ENCODE measurements at regions not wholly inside any gene's neighbourhood (a gene's known extent, or its start where the extent isn't known, plus 50 kb on each side); places are given as distances from the start of the nearest gene placed in this dataset.

DNA sequence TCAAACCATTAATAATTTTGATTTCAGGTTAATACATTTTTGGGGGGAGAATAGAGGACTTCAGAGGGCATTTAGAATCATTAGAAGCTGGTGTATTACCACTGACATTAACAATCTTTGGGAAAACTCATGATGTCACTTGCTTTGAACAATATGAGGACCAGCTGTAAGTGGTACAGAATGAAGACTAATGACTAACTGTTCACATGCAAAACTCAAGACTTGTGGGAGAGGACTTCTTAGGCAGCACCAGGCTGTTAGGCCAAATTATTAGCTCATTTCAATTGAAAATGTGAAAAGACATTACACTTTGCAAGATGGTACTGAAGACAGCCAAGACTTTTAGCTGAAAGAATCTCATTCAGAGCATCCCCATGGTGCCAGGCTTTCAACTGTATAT is 426.2 kb upstream of the ADAMTS9 start:
- DNase-seq (ENCODE audit: low spot score), result no peak

- DNase-seq (ENCODE audit: low spot score), result no peak
These were observed 425.0 kb upstream of the ADAMTS9 start for GRCh38 chr3:65112751-65113300.

- DNase-seq (ENCODE audit: low spot score), result no peak
These were observed 422.9 kb upstream of the ADAMTS9 start for GRCh38 chr3:65110661-65111060.

DNA sequence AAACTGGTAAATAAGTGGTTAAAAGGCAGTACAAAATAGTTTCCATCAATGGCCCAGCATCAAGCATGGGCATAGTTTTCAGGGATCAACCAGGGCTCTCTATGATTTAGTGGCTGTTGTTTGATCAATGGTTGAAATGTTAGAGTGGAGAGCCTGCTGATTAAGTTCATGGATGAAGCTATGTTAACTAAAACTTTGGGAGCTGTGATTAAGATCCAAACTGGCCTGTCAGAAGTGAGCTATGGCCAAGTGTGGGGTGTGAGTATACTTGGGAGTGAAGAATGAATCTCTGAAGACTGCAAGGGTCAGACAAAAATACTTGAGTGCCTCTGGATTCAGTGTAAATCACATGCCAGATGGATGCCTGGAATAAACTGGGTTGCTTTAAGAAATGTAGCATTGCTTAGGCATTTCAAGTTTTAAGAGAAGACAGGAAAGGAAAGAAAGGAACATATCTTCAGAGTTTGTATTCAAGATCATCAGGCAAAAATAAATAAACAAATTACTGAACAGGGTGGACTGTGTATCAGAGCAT is 422.2 kb upstream of the ADAMTS9 start:
- no peak for DNase-seq (ENCODE audit: low spot score)

GRCh38 chr3:65107174-65107573 is 419.4 kb upstream of the ADAMTS9 start:
- no peak for DNase-seq (ENCODE audit: low spot score)

DNA sequence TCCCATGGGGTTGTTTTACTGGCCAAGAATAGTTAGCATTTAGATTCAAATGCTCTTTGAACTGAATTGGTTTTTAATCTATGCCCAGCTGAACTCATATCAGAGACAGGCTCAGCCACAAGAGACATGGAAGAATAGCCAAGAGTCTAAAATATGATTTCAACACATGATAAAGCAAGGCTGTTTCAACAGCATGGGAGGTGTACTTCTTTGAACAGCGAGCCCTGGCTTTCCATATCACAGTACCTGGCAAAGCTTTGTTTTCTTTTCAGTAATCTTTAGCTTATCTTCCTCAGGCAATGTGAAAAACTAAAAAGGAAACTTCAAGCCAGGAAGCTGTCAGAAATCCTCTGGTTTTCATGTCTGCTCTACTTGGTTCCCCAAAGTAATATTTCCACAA is 413.6 kb upstream of the ADAMTS9 start:
- no peak for DNase-seq (ENCODE audit: low spot score)

GRCh38 chr3:65098400-65098799 is 410.6 kb upstream of the ADAMTS9 start:
- no peak for DNase-seq (ENCODE audit: low spot score)

- no peak for DNase-seq (ENCODE audit: low spot score)
These were observed 408.4 kb upstream of the ADAMTS9 start for GRCh38 chr3:65096110-65096745.

DNA sequence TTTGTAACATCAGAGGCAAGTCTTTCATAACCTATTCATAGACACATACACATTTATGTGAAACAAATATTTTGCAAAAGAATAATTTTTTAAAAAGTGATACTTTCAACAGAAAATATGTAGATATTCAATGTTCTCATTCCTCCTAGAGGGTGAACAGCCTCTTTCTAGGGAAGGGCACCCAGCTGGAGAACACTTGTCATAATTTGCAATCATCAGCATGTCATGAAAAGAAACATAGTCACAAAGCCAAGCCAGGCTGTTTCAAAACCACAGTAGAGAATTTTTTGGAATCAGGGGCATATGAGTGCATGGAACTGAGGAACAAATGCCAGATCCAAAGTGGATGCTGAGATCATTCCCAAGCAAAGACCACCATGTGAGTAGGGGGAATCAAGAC is 406.9 kb upstream of the ADAMTS9 start:
- DNase-seq (ENCODE audit: low spot score), result no peak

GRCh38 chr3:65093641-65094040 is 405.8 kb upstream of the ADAMTS9 start:
- no peak for DNase-seq (ENCODE audit: low spot score)

GRCh38 chr3:65091565-65091964 is 403.8 kb upstream of the ADAMTS9 start:
- DNase-seq (ENCODE audit: low spot score), result no peak

GRCh38 chr3:65083240-65083639 is 395.4 kb upstream of the ADAMTS9 start:
- DNase-seq (ENCODE audit: low spot score), result no peak

DNA sequence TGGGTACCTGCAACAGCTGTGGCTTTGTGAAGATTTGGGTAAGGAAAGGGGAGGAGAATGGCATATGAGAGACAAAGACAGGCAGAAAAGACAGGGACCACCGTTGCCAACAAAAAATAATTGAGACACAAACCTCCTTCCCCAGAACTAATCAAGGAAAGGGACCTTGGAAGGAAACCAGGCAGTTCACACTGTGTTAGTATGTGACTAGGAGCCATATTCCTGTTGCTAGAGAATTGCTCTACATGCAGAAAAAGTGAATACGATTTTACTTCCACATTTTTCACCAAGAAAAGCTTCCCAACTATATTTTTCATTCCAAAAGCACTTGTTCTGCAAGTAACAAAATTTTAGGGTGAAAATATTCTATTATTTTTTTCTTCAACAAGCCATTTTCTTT is 393.7 kb upstream of the ADAMTS9 start:
- DNase-seq (ENCODE audit: low spot score), result no peak

DNA sequence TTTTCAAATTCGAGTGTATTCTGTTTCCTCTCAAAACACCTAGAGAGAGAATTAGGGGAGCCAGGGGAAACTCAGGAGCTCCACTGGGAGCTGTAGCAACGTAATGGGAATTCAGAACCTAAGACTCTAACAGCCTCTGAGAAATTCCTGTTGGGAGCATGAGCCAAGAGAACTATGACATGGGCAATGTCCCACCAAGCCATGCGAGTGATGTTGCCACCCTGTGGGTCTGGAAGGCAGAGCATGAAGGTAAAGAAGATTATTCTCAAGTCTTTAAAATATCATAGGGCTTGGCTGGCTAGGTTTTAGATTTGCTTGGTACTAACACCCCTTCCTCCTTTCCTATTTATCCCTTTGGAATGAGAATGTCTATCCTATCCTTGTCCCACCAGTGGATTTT is 392.6 kb upstream of the ADAMTS9 start:
- DNase-seq (ENCODE audit: low spot score), result no peak

GRCh38 chr3:65079560-65079959 is 391.8 kb upstream of the ADAMTS9 start:
- DNase-seq (ENCODE audit: low spot score), result no peak

- no peak for DNase-seq (ENCODE audit: low spot score)
These were observed 390.9 kb upstream of the ADAMTS9 start for GRCh38 chr3:65078748-65079147.

- no peak for DNase-seq (ENCODE audit: low spot score)
These were observed 389.3 kb upstream of the ADAMTS9 start for GRCh38 chr3:65077124-65077523.

DNA sequence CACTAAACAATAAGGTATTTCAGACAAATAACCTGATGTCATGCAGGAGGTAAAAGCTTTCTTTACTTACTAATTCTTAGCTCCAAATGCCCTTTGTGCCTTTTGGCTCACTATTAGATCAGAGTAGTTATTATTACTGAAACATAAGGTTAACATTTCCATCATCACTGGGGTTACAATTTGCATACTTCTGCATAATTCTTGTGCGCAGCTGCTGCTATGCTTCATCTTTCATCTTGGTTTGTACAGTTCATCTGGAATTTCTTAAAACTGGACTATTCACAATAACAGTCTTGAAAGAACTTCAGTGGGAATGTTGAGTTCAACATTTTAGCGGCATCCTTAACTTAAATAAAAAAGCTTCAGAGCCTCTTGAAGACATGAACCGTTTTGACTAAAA is 383.2 kb upstream of the ADAMTS9 start:
- no peak for DNase-seq (ENCODE audit: low spot score)

- DNase-seq (ENCODE audit: low spot score), result no peak
These were observed 373.1 kb upstream of the ADAMTS9 start for GRCh38 chr3:65060904-65061303.

- DNase-seq (ENCODE audit: low spot score), result no peak
These were observed 364.3 kb upstream of the ADAMTS9 start for GRCh38 chr3:65052101-65052500.

- DNase-seq (ENCODE audit: low spot score), result no peak
These were observed 360.4 kb upstream of the ADAMTS9 start for GRCh38 chr3:65048151-65048550.

- no peak for DNase-seq (ENCODE audit: low spot score)
These were observed 357.3 kb upstream of the ADAMTS9 start for GRCh38 chr3:65045138-65045537.

DNA sequence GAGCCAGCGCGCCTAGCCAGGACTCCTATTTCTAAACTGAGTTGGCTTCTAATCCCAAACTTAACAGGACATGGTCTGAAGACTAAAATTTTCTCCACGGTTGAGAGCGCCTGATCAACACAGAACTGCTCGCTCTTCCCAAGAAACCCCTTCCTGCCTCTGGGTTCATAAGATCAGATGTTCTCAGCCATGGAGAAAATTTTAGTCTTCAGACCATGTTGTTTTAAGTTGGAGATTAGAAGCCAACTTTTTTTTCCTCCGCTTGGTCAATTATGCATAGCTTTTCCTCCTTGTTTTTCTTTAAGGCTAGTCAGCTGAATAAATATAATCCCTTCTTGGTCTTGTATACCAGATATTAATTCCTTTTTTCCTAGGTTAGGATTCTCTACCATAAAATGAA is 356.6 kb upstream of the ADAMTS9 start:
- no peak for DNase-seq (ENCODE audit: low spot score)

GRCh38 chr3:65042675-65043074 is 354.9 kb upstream of the ADAMTS9 start:
- no peak for DNase-seq (ENCODE audit: low spot score)

Measured in mucosa of gallbladder (tissue), 1 donor.